CD14-positive monocyte (primary cell): ENCODE measurements at regions not wholly inside any gene's neighbourhood (a gene's known extent, or its start where the extent isn't known, plus 50 kb on each side); places are given as distances from the start of the nearest gene placed in this dataset.

Source experiments
- DNase-seq, 3 donors: peaks; one replicate each; pipeline ENCODE4 v3.0.0-alpha.2; 2011 to 2022
- H2AFZ ChIP-seq: 2 replicates; pipeline ENCODE4 v1.6.0; 2012; ENCODE audit warnings: mild to moderate bottlenecking, low read depth, low read length, inconsistent platforms; ENCODE audit not compliant: insufficient read depth, poor library complexity, severe bottlenecking
- H3K27ac ChIP-seq, 2 donors: 1 replicate in 1 of 2; 2 replicates in 1 of 2; pipeline ENCODE4 v1.5.1; 2012 to 2013; ENCODE audit warnings: low read length in 2 of 2, control low read depth in 1 of 2, inconsistent platforms in 1 of 2, low read depth in 1 of 2, mild to moderate bottlenecking in 1 of 2
- H3K27me3 ChIP-seq, 2 donors: one replicate each; pipeline versions ENCODE4 v1.6.0 to v1.6.1; 2011 to 2013; ENCODE audit warnings: low read length in 2 of 2; ENCODE audit not compliant: control insufficient read depth in 2 of 2, insufficient read depth in 2 of 2
- H3K36me3 ChIP-seq, 2 donors: replicated peaks in 1 of 2; 1 replicate in 1 of 2; 2 replicates in 1 of 2; pipeline versions ENCODE4 v1.5.1 to v1.6.1; 2012 to 2013; ENCODE audit warnings: low read length in 2 of 2, control low read depth in 1 of 2, inconsistent platforms in 1 of 2, mild to moderate bottlenecking in 1 of 2; ENCODE audit not compliant: insufficient read depth in 2 of 2, control insufficient read depth in 1 of 2
- H3K4me1 ChIP-seq, 2 donors: 1 replicate in 1 of 2; 2 replicates in 1 of 2; pipeline versions ENCODE4 v1.5.1 to v1.6.1; 2012 to 2013; ENCODE audit warnings: low read length in 2 of 2, control low read depth in 1 of 2, inconsistent platforms in 1 of 2, mild to moderate bottlenecking in 1 of 2, moderate library complexity in 1 of 2; ENCODE audit not compliant: insufficient read depth in 2 of 2, control insufficient read depth in 1 of 2
- H3K4me2 ChIP-seq: replicated peaks from 2 replicates; pipeline ENCODE3; 2012; ENCODE audit warnings: low read length, moderate library complexity, mild to moderate bottlenecking; ENCODE audit not compliant: poor library complexity, severe bottlenecking; ENCODE audit errors: extremely low read depth
- H3K4me3 ChIP-seq, 3 experiments: fragments of 200-600 bp in 1 of 3; sonication (generic) in 1 of 3; replicated peaks in 1 of 3; 1 replicate in 2 of 3; 2 replicates in 1 of 3; pipeline ENCODE4 v1.5.1; 2011 to 2013; ENCODE audit warnings: low read length in 3 of 3, mild to moderate bottlenecking in 3 of 3, control low read depth in 2 of 3, low read depth in 2 of 3, inconsistent platforms in 1 of 3, moderate library complexity in 1 of 3
- H3K79me2 ChIP-seq: 2 replicates; pipeline ENCODE4 v1.6.0; 2012; ENCODE audit warnings: mild to moderate bottlenecking, control low read depth, inconsistent platforms, low read length, moderate library complexity; ENCODE audit not compliant: insufficient read depth
- H3K9ac ChIP-seq: 2 replicates; pipeline ENCODE4 v1.6.0; 2017; ENCODE audit warnings: low read length, mild to moderate bottlenecking; ENCODE audit not compliant: insufficient read depth, poor library complexity, severe bottlenecking
- H3K9me3 ChIP-seq, 2 donors: replicated peaks in 1 of 2; 1 replicate in 1 of 2; 2 replicates in 1 of 2; pipeline versions ENCODE4 v1.5.1 to v1.6.1; 2012 to 2013; ENCODE audit warnings: low read length in 2 of 2, control low read depth in 1 of 2; ENCODE audit not compliant: control insufficient read depth in 1 of 2, insufficient read depth in 1 of 2
- H4K20me1 ChIP-seq: 2 replicates; pipeline ENCODE4 v1.6.0; 2012; ENCODE audit warnings: mild to moderate bottlenecking, low read length, control low read depth, moderate library complexity; ENCODE audit not compliant: insufficient read depth
- H3K27ac Mint-ChIP-seq, 7 donors: one replicate each; pipeline ENCODE4 v1.8.0; 2020; ENCODE audit warnings: mild to moderate bottlenecking in 7 of 7, mixed read lengths in 7 of 7, moderate library complexity in 6 of 7, inconsistent platforms in 2 of 7
- H3K27me3 Mint-ChIP-seq, 3 donors: one replicate each; pipeline ENCODE4 v1.8.0; 2021 to 2022; ENCODE audit warnings: low read depth in 3 of 3, mild to moderate bottlenecking in 3 of 3, mixed read lengths in 3 of 3, moderate library complexity in 3 of 3, inconsistent platforms in 1 of 3
- H3K36me3 Mint-ChIP-seq, 2 donors: one replicate each; pipeline ENCODE4 v1.8.0; 2020; ENCODE audit warnings: mixed read lengths in 2 of 2, inconsistent platforms in 1 of 2, mild to moderate bottlenecking in 1 of 2
- H3K4me1 Mint-ChIP-seq: one replicate; pipeline ENCODE4 v1.8.0; 2020; ENCODE audit warnings: mild to moderate bottlenecking, mixed read lengths
- H3K4me3 Mint-ChIP-seq, 2 donors: one replicate each; pipeline ENCODE4 v1.8.0; 2020; ENCODE audit warnings: mild to moderate bottlenecking in 2 of 2, mixed read lengths in 2 of 2, moderate library complexity in 1 of 2
- H3K9me3 Mint-ChIP-seq, 7 donors: one replicate each; pipeline ENCODE4 v1.8.0; 2020 to 2022; ENCODE audit warnings: mixed read lengths in 7 of 7, mild to moderate bottlenecking in 6 of 7, moderate library complexity in 6 of 7, inconsistent platforms in 2 of 7
- CTCF ChIP-seq: fragments of 200-600 bp; IDR thresholded peaks from one replicate; pipeline ENCODE4 v1.8.0; 2022; ENCODE audit warnings: antibody characterized with exemption, mild to moderate bottlenecking
- WGBS: methylation state at CpG from one replicate; pipeline ENCODE4 v1.1.5; 2013; ENCODE audit warnings: missing lambda C conversion rate; ENCODE audit not compliant: insufficient coverage; 5-methylcytosine and 5-hydroxymethylcytosine counted together
- intact Hi-C, 2 donors: fragments of 100-400 bp; cut with micrococcal nuclease; formaldehyde crosslinking; loops; one replicate each; pipeline versions ENCODE4 v1.15.0 to v1.15.1; 2023

- intact Hi-C loops: no loop called here
- Mint-ChIP-seq H3K4me1 (peaks cover 2% of the 10 kb centered on the region), H3K27me3 (peaks cover 1 to 9% (median 8%) of the 10 kb centered on the region in 3 donors), H3K9me3 (peaks cover 10 to 22% (median 12%) of the 10 kb centered on the region in 7 donors), H3K27ac (no peak overlapping the region), H3K36me3 (no peaks in the 10 kb centered on the region), H3K4me3 (no peak overlapping the region)
- no peak for DNase-seq
- no peaks in the 10 kb centered on the region for H3K4me1 ChIP-seq
- no peak overlapping the region for H3K4me3 ChIP-seq
- 71% methylated on average over 12 of the region's 12 CpGs for WGBS
- H3K9me3 ChIP-seq: peaks cover 0 to 9% of the 10 kb centered on the region in 2 donors
- H2AFZ ChIP-seq: no peak overlapping the region
- no peaks in the 10 kb centered on the region for H3K79me2 ChIP-seq
- TF ChIP-seq CTCF: no peak
- no peaks in the 10 kb centered on the region for H3K27me3 ChIP-seq
- no peak overlapping the region for H3K9ac ChIP-seq
- H3K4me2 ChIP-seq: no peak overlapping the region
- no peak overlapping the region for H3K27ac ChIP-seq
- no peaks in the 10 kb centered on the region for H4K20me1 ChIP-seq
- no peaks in the 10 kb centered on the region for H3K36me3 ChIP-seq
Observed at GRCh38 chr5:2001300-2001699, 118.6 kb upstream of the IRX4 start.

- WGBS: 81% methylated on average over 10 of the region's 12 CpGs
- H3K36me3 Mint-ChIP-seq: no peaks in the 10 kb centered on the region
- no peak overlapping the region for H3K4me3 Mint-ChIP-seq
- H3K27me3 Mint-ChIP-seq: peaks cover 1 to 9% (median 7%) of the 10 kb centered on the region in 3 donors
- Histone ChIP-seq H3K4me2 (no peak overlapping the region), H2AFZ (no peak overlapping the region), H3K4me1 (no peaks in the 10 kb centered on the region), H4K20me1 (no peaks in the 10 kb centered on the region), H3K9me3 (peaks cover 6 to 13% of the 10 kb centered on the region in 2 donors), H3K79me2 (no peaks in the 10 kb centered on the region), H3K27ac (no peak overlapping the region), H3K27me3 (no peaks in the 10 kb centered on the region), H3K4me3 (no peak overlapping the region), H3K36me3 (no peaks in the 10 kb centered on the region), H3K9ac (no peak overlapping the region)
- peak overlapping the region in 1 of 7 donors; percentile 55 for H3K27ac Mint-ChIP-seq
- H3K9me3 Mint-ChIP-seq: peaks cover 10 to 26% (median 17%) of the 10 kb centered on the region in 7 donors
- no peak for TF ChIP-seq CTCF
- intact Hi-C loops: no loop called here
- peaks cover 2% of the 10 kb centered on the region for H3K4me1 Mint-ChIP-seq
- no peak for DNase-seq
Observed at GRCh38 chr5:2000591-2000990, 117.9 kb upstream of the IRX4 start.
